ENCODE measurements at regions not wholly inside any gene's neighbourhood (a gene's known extent, or its start where the extent isn't known, plus 50 kb on each side); places are given as distances from the start of the nearest gene placed in this dataset.

DNA sequence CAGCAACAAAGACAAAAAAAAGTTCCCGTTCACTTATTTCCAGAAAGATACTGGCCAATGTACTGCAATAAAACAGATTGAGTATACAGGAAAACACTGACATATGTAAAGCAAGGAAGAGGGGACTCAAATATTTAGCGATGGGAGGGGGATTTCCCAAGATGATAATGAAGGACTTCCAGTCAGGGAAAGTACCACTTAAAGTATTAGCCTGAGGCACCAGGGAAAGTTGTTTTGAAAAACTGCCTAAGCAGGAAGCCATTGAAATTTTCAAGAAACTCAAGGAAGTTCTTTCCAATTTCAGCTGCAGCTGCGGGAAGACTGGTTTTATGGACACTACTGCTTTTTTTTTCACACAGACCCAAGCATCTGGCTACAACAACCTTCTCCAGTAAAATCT is 1007.4 kb upstream of the NOVA1 start:
- ChIA-PET CTCF (no interaction called here), POLR2A (no interaction called here)
- no peak overlapping the region for H3K4me3 ChIP-seq (ENCODE audit: low read depth, low read length)

DNA sequence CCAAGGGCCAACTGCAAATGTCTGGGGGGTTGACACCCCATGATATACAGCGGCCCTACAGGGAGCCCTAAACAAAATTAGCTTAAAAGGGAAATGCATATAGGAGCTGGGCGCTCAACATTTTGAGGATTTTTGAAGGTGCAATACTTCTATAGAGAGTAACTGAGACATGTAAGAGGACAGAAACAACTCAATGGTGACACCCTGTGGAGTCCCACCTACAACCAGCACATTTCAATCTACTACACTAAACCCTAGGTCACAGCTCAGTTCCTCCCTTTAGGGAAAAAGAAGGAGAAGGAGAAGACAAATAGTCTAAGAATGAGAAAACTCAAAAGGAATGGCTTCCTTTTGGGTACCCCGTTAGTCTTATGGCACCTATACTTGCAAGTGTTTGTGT is 1010.5 kb upstream of the NOVA1 start:
- TF ChIP-seq, protein P1, sequence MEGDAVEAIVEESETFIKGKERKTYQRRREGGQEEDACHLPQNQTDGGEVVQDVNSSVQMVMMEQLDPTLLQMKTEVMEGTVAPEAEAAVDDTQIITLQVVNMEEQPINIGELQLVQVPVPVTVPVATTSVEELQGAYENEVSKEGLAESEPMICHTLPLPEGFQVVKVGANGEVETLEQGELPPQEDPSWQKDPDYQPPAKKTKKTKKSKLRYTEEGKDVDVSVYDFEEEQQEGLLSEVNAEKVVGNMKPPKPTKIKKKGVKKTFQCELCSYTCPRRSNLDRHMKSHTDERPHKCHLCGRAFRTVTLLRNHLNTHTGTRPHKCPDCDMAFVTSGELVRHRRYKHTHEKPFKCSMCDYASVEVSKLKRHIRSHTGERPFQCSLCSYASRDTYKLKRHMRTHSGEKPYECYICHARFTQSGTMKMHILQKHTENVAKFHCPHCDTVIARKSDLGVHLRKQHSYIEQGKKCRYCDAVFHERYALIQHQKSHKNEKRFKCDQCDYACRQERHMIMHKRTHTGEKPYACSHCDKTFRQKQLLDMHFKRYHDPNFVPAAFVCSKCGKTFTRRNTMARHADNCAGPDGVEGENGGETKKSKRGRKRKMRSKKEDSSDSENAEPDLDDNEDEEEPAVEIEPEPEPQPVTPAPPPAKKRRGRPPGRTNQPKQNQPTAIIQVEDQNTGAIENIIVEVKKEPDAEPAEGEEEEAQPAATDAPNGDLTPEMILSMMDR (IDR thresholded peaks at IDR 0.05; ENCODE audit: low read depth, low read length), result no peak
- Histone ChIP-seq H3K4me3 (ENCODE audit: low read depth, low read length) (no peak overlapping the region), H3K9me3 (ENCODE audit: control insufficient read depth, insufficient read depth, low read length) (peaks cover 3% of the 10 kb centered on the region; the same call in 1 of the 2 replicates), H3K27me3 (ENCODE audit: control insufficient read depth, insufficient read depth, low read length) (no peaks in the 10 kb centered on the region), H3K27ac (ENCODE audit: low read depth, low read length) (no peak overlapping the region)
- ChIA-PET POLR2A (no interaction called here), CTCF (no interaction called here)
- DNase-seq (ENCODE audit: low read depth, low spot score), result no peak

More for the DNA sequence above, 1007.4 kb upstream of the NOVA1 start:
- TF ChIP-seq, protein P1 (IDR thresholded peaks at IDR 0.05; ENCODE audit: low read depth, low read length), result no peak
- Histone ChIP-seq H3K9me3 (ENCODE audit: control insufficient read depth, insufficient read depth, low read length) (peaks cover 5% of the 10 kb centered on the region; the same call in 1 of the 2 replicates), H3K27ac (ENCODE audit: low read depth, low read length) (no peak overlapping the region), H3K27me3 (ENCODE audit: control insufficient read depth, insufficient read depth, low read length) (no peaks in the 10 kb centered on the region)
- DNase-seq (ENCODE audit: low read depth, low spot score), result no peak

- H3K9me3 ChIP-seq (ENCODE audit: control insufficient read depth, insufficient read depth, low read length), result peaks cover 6% of the 10 kb centered on the region; the same call in 1 of the 2 replicates
- H3K27ac ChIP-seq (ENCODE audit: low read depth, low read length), result no peak overlapping the region
- ChIA-PET POLR2A (no interaction called here), CTCF (no interaction called here)
- no peak overlapping the region for H3K4me3 ChIP-seq (ENCODE audit: low read depth, low read length)
- TF ChIP-seq, protein P1 (IDR thresholded peaks at IDR 0.05; ENCODE audit: low read depth, low read length), result no peak
- H3K27me3 ChIP-seq (ENCODE audit: control insufficient read depth, insufficient read depth, low read length), result no peaks in the 10 kb centered on the region
- no peak for DNase-seq (ENCODE audit: low read depth, low spot score)
Observed at GRCh38 chr14:27612121-27612520, 1014.3 kb upstream of the NOVA1 start.

GRCh38 chr14:27613102-27613501 is 1015.3 kb upstream of the NOVA1 start:
- CTCF ChIA-PET, result no interaction called here
- POLR2A ChIA-PET, result no interaction called here
- Histone ChIP-seq H3K4me3 (ENCODE audit: low read depth, low read length) (no peak overlapping the region), H3K27me3 (ENCODE audit: control insufficient read depth, insufficient read depth, low read length) (no peaks in the 10 kb centered on the region), H3K9me3 (ENCODE audit: control insufficient read depth, insufficient read depth, low read length) (peaks cover 9% of the 10 kb centered on the region; the same call in 1 of the 2 replicates), H3K27ac (ENCODE audit: low read depth, low read length) (no peak overlapping the region)
- no peak for DNase-seq (ENCODE audit: low read depth, low spot score)
- TF ChIP-seq, protein P1 (IDR thresholded peaks at IDR 0.05; ENCODE audit: low read depth, low read length), result no peak

GRCh38 chr14:27623782-27624181 is 1025.9 kb upstream of the NOVA1 start:
- POLR2A ChIA-PET, result no interaction called here
- no peak for DNase-seq (ENCODE audit: low read depth, low spot score)
- TF ChIP-seq, protein P1 (IDR thresholded peaks at IDR 0.05; ENCODE audit: low read depth, low read length), result no peak

More at GRCh38 chr14:27623782-27624181, 1025.9 kb upstream of the NOVA1 start:
- no peaks in the 10 kb centered on the region for H3K27me3 ChIP-seq (ENCODE audit: control insufficient read depth, insufficient read depth, low read length)
- H3K9me3 ChIP-seq (ENCODE audit: control insufficient read depth, insufficient read depth, low read length), result peaks cover 5% of the 10 kb centered on the region; the same call in 1 of the 2 replicates
- no peak overlapping the region for H3K27ac ChIP-seq (ENCODE audit: low read depth, low read length)
- CTCF ChIA-PET, result no interaction called here
- H3K4me3 ChIP-seq (ENCODE audit: low read depth, low read length), result no peak overlapping the region
